RWPE2 (cell line): ENCODE measurements at regions not wholly inside any gene's neighbourhood (a gene's known extent, or its start where the extent isn't known, plus 50 kb on each side); places are given as distances from the start of the nearest gene placed in this dataset.

ENCODE experiments used
- ATAC-seq: fragments of 200-7000 bp; cut with Tn5 transposase; 3 replicates; pipeline ENCODE4 v1.9.1; 2021; ENCODE audit warnings: low read depth
- DNase-seq: peaks from one replicate; pipeline ENCODE4 v3.0.0-alpha.2; 2020; ENCODE audit warnings: low spot score
- H3K27ac ChIP-seq: fragments of 450-650 bp; 2 replicates; pipeline ENCODE4 v1.5.1; 2017; ENCODE audit warnings: mild to moderate bottlenecking; ENCODE audit not compliant: poor library complexity, severe bottlenecking
- H3K27me3 ChIP-seq: fragments of 250-450 bp; sonication (Bioruptor Pico); 2 replicates; pipeline ENCODE4 v1.5.1; 2021; ENCODE audit warnings: mild to moderate bottlenecking, moderate library complexity; ENCODE audit not compliant: insufficient read depth, poor library complexity, severe bottlenecking
- H3K36me3 ChIP-seq: fragments of 250-450 bp; sonication (Bioruptor Pico); 2 replicates; pipeline ENCODE4 v1.5.1; 2020; ENCODE audit warnings: low read depth, mild to moderate bottlenecking, moderate library complexity
- H3K4me1 ChIP-seq: fragments of 250-450 bp; sonication (Bioruptor Pico); 2 replicates; pipeline ENCODE4 v1.5.1; 2021; ENCODE audit warnings: mild to moderate bottlenecking, moderate library complexity; ENCODE audit not compliant: insufficient read depth, poor library complexity, severe bottlenecking
- H3K4me3 ChIP-seq: fragments of 250-450 bp; sonication (Bioruptor Pico); 2 replicates; pipeline ENCODE4 v1.5.1; 2021; ENCODE audit warnings: mild to moderate bottlenecking, moderate library complexity; ENCODE audit not compliant: severe bottlenecking
- H3K9me3 ChIP-seq: fragments of 250-450 bp; sonication (Bioruptor Pico); 2 replicates; pipeline ENCODE4 v1.5.1; 2021; ENCODE audit warnings: mild to moderate bottlenecking, moderate library complexity; ENCODE audit not compliant: severe bottlenecking
- TF ChIP-seq, protein P1 (sequence below): fragments of 450-650 bp; IDR thresholded peaks from one replicate; pipeline ENCODE4 v1.5.1; 2017; ENCODE audit warnings: mild to moderate bottlenecking, moderate library complexity; ENCODE audit not compliant: poor library complexity, severe bottlenecking

DNA sequence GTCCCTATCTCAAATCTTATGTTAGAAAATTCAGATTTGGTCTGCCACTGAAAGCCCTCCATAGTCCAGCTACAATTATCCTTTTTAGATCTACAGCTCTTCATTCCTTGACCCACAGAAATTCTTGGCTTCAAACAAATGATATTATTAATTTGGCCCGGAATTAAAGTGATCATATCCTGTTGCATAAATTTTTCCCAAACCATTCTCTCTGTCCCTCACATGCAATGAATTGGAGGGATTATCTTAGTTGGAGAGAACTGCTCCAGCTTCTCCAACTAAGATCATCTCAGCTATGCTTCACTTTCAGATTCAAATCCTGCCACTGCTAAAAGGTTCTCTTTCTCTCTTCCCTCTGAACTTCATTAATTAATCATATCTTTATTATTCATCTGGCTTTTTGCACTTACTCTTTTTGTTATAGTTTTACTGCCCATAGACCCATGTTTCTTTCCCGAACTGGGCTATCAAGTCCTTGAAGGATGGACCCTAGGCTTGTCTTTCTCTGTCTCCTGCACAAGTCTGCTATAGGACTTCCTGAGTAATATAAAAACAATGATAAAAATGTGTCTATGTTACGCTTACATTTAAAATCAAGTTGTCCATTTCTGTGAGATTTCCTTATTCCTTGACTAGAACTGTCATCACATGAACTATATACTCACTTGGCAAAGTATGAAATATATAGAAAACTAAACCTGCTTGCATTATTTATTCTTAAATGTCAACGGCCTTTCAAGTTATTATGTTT, 493.9 kb upstream of the MARCKS start:
- Histone ChIP-seq H3K27ac (peak overlapping the region; percentile 95), H3K4me1 (peaks cover 61% of the 10 kb centered on the region), H3K36me3 (no peaks in the 10 kb centered on the region), H3K27me3 (no peaks in the 10 kb centered on the region), H3K4me3 (no peak overlapping the region), H3K9me3 (no peaks in the 10 kb centered on the region)
- DNase-seq (no peak), ATAC-seq (no peak)
- TF ChIP-seq, protein P1, sequence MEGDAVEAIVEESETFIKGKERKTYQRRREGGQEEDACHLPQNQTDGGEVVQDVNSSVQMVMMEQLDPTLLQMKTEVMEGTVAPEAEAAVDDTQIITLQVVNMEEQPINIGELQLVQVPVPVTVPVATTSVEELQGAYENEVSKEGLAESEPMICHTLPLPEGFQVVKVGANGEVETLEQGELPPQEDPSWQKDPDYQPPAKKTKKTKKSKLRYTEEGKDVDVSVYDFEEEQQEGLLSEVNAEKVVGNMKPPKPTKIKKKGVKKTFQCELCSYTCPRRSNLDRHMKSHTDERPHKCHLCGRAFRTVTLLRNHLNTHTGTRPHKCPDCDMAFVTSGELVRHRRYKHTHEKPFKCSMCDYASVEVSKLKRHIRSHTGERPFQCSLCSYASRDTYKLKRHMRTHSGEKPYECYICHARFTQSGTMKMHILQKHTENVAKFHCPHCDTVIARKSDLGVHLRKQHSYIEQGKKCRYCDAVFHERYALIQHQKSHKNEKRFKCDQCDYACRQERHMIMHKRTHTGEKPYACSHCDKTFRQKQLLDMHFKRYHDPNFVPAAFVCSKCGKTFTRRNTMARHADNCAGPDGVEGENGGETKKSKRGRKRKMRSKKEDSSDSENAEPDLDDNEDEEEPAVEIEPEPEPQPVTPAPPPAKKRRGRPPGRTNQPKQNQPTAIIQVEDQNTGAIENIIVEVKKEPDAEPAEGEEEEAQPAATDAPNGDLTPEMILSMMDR = no peak

DNA sequence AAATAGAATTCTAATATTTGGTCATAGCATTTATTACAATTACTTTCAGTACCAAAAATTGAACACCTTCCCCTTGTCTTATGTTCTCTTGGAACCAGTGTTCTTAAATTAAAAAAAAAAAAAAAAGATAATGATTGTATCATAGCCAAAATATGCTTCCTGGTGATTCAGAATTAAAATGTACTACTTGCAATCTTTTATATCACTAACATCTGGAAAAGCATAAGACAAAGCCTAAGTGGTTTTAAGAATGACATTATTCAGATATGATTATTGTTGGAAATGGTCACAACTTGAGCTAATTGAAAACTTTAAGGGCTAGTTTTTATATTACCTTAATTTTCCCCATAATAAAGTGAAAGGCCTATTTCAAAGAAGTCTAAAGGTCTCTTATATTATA, 493.3 kb upstream of the MARCKS start:
- ATAC-seq (no peak), DNase-seq (no peak)
- peaks cover 61% of the 10 kb centered on the region for H3K4me1 ChIP-seq
- no peak overlapping the region for H3K4me3 ChIP-seq
- TF ChIP-seq, protein P1 = no peak
- no peaks in the 10 kb centered on the region for H3K36me3 ChIP-seq
- no peaks in the 10 kb centered on the region for H3K9me3 ChIP-seq
- peak overlapping the region; percentile 95 for H3K27ac ChIP-seq
- H3K27me3 ChIP-seq = no peaks in the 10 kb centered on the region

DNA sequence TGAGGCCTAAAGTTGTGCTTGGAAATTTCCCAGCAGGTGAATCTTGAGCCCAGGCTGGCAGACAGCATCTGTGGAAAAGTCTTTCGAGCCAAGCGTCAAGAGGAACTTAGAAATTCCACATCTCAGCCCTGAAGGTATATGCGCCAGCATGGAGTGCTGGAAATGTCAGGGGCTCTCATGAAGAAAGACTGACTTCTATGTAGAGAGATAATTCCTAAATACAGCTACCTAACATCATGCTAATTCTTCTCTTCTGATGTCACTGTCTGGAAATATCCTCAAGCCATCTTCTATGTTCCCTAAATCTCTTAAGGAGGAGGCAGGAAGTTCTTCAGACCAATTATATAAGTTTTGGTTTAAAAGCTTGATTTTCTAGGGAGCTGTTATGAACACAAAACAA, 492.4 kb upstream of the MARCKS start:
- Histone ChIP-seq H3K27me3 (no peaks in the 10 kb centered on the region), H3K4me1 (peaks cover 55% of the 10 kb centered on the region), H3K9me3 (no peaks in the 10 kb centered on the region), H3K36me3 (no peaks in the 10 kb centered on the region), H3K4me3 (no peak overlapping the region), H3K27ac (peak overlapping the region; percentile 95)
- ATAC-seq (no peak), DNase-seq (no peak)
- TF ChIP-seq, protein P1 = no peak

DNA sequence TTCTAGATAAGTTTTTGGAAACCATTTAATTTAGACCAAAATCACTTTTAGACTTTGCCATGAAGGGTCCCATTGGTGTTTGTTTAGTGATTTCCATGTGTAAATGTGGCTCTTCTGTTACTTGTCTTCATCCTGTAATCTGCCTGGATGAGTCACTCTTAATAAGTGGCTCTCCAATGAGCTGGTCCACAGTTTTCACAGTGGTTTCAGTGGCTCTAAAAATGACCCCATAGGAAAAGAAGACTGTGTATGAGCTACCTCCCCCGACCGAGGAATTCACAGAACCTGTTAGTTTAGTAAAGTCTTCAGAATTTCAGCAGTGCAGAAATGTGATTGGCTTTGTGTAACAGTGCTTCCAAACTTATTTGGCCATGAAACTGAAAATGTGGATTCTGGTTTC, 492.0 kb upstream of the MARCKS start:
- peaks cover 51% of the 10 kb centered on the region for H3K4me1 ChIP-seq
- no peaks in the 10 kb centered on the region for H3K36me3 ChIP-seq
- no peaks in the 10 kb centered on the region for H3K27me3 ChIP-seq
- H3K9me3 ChIP-seq = no peaks in the 10 kb centered on the region
- no peak for DNase-seq
- no peak for ATAC-seq
- no peak overlapping the region for H3K4me3 ChIP-seq
- H3K27ac ChIP-seq = peak overlapping the region; percentile 95
- TF ChIP-seq, protein P1 = no peak

DNA sequence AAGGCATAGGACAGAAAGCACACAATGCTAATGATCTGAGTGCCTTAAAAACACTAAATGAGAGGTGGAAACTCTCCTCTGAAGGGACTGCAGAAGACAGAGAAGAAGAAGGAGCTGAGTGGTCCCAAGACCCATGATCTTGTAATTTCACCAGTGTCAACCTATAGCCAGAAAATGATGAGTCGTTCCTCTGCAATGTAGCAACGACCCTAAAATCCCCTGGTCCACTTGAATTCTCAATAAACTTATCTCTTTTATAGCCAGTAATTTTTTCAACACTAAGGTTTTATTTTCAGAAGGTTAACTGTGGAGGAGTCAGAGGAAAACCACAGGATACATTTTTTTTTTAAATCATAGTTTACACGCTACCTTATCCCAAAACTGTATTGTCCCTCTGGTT, 490.6 kb upstream of the MARCKS start:
- Histone ChIP-seq H3K4me3 (no peak overlapping the region), H3K27ac (no peak overlapping the region), H3K36me3 (no peaks in the 10 kb centered on the region), H3K27me3 (no peaks in the 10 kb centered on the region), H3K4me1 (peaks cover 38% of the 10 kb centered on the region), H3K9me3 (no peaks in the 10 kb centered on the region)
- DNase-seq = no peak
- TF ChIP-seq, protein P1 = no peak
- ATAC-seq = no peak
